ENCODE measurements at regions not wholly inside any gene's neighbourhood (a gene's known extent, or its start where the extent isn't known, plus 50 kb on each side); places are given as distances from the start of the nearest gene placed in this dataset.
A peak's percentile ranks its signal among the peaks of the same experiment; 100 is the strongest.

DNA sequence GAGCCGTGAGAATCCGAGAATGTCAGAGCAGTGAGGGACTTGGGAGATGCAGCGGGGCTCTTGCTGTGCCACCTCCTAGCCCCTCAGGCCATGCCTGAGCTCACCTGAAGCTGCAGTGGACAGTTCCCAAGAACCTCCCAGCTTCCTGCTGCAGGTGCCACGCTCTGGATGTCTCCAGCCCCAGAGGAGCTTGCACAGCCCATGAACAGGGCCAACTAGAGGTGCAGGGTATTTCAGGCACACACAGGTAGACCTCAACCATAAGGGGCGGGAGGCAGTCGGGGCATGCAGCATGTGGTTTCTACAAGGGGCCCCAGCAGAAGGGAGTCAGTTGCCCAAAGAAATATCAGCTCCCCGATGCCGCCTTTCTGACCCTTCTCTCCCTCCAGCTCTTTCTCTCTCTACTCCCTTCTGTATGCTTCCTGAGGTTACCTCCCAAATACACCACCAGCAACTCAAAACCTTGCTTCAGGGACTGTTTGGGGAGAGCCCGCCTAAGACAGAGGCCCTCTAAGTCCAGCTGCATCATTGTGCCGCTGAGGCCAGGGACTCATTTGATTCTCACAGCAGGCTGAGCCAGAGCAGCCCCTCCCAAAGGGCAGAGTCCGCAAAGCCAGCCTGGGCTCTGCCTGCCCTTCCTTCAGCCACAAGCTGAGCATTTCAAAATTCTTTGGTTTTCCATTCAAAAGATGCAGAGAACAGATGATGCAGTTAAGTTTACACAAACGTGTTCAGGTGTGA lies 209.8 kb downstream of the MATN1 start:
- Histone ChIP-seq H3K9me3 (ENCODE audit: insufficient read depth, low read length) (no peaks in the 10 kb centered on the region), H3K4me1 (ENCODE audit: insufficient read depth, insufficient read length) (peaks cover 27% of the 10 kb centered on the region), H3K27me3 (ENCODE audit: insufficient read depth, insufficient read length) (no peaks in the 10 kb centered on the region), H3K4me3 (ENCODE audit: insufficient read length, low read depth) (no peak overlapping the region), H3K36me3 (ENCODE audit: insufficient read depth, insufficient read length, low read length) (no peaks in the 10 kb centered on the region), H3K9ac (ENCODE audit: insufficient read length, low read depth) (no peak overlapping the region)
- no peak for DNase-seq (ENCODE audit: low read depth, low spot score)
- TF ChIP-seq ZNF274 (IDR thresholded peaks at IDR 0.05; ENCODE audit: low read depth, low read length) (no peak), SUZ12 (IDR thresholded peaks at IDR 0.05; ENCODE audit: extremely low read depth, insufficient read depth, insufficient read length) (no peak), YY1 (IDR thresholded peaks at IDR 0.05; ENCODE audit: insufficient read depth, insufficient read length) (no peak)

DNA sequence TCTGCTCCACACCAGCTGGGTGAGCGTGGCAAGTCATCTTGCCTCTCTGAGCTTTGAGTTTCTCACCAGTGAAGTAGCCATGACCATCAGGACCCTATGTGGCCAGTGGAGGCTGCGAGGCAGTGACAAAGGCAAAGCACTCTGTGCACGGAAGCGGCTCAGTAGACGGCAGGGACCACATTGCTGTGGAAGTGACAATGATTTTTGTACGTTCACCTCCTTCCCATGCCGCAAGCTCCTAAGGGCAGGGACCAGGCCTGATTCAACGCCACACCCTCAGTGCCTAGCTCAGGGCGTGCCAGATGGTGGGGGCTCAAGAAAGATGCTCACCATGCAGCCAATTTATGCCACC lies 210.5 kb downstream of the MATN1 start:
- DNase-seq (ENCODE audit: low read depth, low spot score), result no peak
- Histone ChIP-seq H3K36me3 (ENCODE audit: insufficient read depth, insufficient read length, low read length) (no peaks in the 10 kb centered on the region), H3K4me1 (ENCODE audit: insufficient read depth, insufficient read length) (peaks cover 27% of the 10 kb centered on the region), H3K9me3 (ENCODE audit: insufficient read depth, low read length) (no peaks in the 10 kb centered on the region), H3K9ac (ENCODE audit: insufficient read length, low read depth) (no peak overlapping the region), H3K27me3 (ENCODE audit: insufficient read depth, insufficient read length) (no peaks in the 10 kb centered on the region), H3K4me3 (ENCODE audit: insufficient read length, low read depth) (no peak overlapping the region)
- no peak for TF ChIP-seq SUZ12 (IDR thresholded peaks at IDR 0.05; ENCODE audit: extremely low read depth, insufficient read depth, insufficient read length)
- TF ChIP-seq YY1 (IDR thresholded peaks at IDR 0.05; ENCODE audit: insufficient read depth, insufficient read length), result no peak
- no peak for TF ChIP-seq ZNF274 (IDR thresholded peaks at IDR 0.05; ENCODE audit: low read depth, low read length)

DNA sequence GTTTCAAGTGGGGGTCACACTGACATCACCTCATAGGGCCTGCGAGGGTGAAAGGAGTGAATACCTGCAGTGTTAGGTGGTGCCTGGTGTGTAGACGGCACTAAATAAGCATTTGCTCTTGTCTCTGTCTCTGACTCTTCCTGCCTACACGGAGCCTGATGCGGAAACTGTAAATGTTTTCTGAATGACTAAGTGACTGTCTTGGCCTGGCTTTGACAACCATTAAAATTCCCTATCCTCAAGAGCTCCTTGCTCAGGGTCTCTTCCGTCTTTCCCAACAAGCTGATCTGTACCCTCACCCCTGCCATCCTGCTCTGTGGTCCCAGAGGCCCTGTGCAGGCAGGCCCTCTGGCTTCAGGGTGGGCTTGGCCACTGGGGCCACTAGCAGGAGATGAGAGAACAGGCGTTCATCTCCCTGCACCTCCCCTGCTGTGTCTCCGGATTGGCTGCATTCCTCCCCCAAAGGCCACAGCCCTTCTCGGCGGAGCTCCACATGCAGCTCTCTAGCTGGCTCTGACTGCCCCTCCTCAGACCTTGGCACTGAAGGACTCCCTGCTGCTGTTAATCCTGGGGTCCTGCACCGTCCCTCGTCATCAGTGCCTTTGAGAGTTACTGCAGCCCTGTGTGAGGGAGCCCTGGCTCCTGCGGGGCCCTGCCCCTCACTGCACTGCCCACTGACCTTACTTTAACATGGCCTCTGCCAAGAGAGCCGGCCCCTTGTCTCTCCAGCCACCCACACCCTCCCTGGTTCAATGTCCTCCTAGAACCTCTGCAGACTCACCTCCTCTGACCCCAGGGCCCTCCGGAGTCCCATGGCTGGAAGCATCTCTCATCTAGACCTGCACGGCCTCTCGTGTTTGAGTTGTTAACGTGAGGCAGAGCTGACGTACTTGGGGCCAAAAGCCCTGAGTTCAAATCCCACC lies 211.1 kb downstream of the MATN1 start:
- TF ChIP-seq SUZ12 (IDR thresholded peaks at IDR 0.05; ENCODE audit: extremely low read depth, insufficient read depth, insufficient read length) (no peak), ZNF274 (IDR thresholded peaks at IDR 0.05; ENCODE audit: low read depth, low read length) (no peak), YY1 (IDR thresholded peaks at IDR 0.05; ENCODE audit: insufficient read depth, insufficient read length) (no peak)
- Histone ChIP-seq H3K9ac (ENCODE audit: insufficient read length, low read depth) (no peak overlapping the region), H3K4me3 (ENCODE audit: insufficient read length, low read depth) (no peak overlapping the region), H3K36me3 (ENCODE audit: insufficient read depth, insufficient read length, low read length) (no peaks in the 10 kb centered on the region), H3K4me1 (ENCODE audit: insufficient read depth, insufficient read length) (peaks cover 27% of the 10 kb centered on the region), H3K9me3 (ENCODE audit: insufficient read depth, low read length) (no peaks in the 10 kb centered on the region), H3K27me3 (ENCODE audit: insufficient read depth, insufficient read length) (no peaks in the 10 kb centered on the region)
- DNase-seq (ENCODE audit: low read depth, low spot score), result peak; percentile 44

DNA sequence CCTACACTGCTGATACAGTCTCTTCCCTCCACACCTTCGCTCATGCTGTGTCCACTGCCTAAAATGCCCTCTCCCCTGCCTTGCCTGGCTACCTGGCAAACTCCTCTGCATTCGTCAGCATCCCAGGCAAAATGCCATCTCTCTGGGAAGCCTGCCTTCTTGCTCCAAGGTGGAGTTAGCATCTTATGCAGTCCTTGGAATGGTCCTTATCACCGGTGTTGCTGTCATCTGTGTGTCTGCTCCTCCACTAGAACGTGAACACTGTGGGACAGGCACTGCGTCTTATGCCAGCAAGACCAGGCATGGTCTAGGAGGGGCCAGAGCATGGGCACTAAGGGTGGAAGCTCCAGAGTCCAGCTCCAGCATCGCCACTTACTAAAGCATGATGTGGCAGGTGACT lies 211.8 kb downstream of the MATN1 start:
- Histone ChIP-seq H3K36me3 (ENCODE audit: insufficient read depth, insufficient read length, low read length) (no peaks in the 10 kb centered on the region), H3K9me3 (ENCODE audit: insufficient read depth, low read length) (no peaks in the 10 kb centered on the region), H3K4me1 (ENCODE audit: insufficient read depth, insufficient read length) (peaks cover 27% of the 10 kb centered on the region), H3K27me3 (ENCODE audit: insufficient read depth, insufficient read length) (no peaks in the 10 kb centered on the region), H3K4me3 (ENCODE audit: insufficient read length, low read depth) (no peak overlapping the region), H3K9ac (ENCODE audit: insufficient read length, low read depth) (no peak overlapping the region)
- no peak for TF ChIP-seq YY1 (IDR thresholded peaks at IDR 0.05; ENCODE audit: insufficient read depth, insufficient read length)
- TF ChIP-seq SUZ12 (IDR thresholded peaks at IDR 0.05; ENCODE audit: extremely low read depth, insufficient read depth, insufficient read length), result no peak
- no peak for TF ChIP-seq ZNF274 (IDR thresholded peaks at IDR 0.05; ENCODE audit: low read depth, low read length)
- DNase-seq (ENCODE audit: low read depth, low spot score), result no peak

DNA sequence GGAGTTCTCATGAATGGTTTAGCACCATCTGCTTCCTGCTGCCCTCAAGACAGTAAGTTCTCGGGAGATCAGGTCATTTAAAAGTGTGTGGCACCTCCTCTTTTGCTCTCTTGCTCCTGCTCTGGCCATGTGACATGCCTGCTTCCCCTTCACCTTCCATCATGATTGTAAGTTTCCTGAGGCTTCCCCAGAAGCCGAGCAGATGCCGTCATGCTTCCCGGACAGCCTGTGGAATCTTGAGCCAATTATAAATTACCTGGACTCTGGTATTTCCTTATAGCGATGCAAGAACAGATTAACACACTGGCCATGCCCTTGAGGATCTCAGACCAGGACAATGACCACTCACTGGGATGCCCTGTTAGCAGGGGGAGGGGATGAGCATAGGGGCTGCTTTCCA lies 212.3 kb downstream of the MATN1 start:
- TF ChIP-seq YY1 (IDR thresholded peaks at IDR 0.05; ENCODE audit: insufficient read depth, insufficient read length) (no peak), SUZ12 (IDR thresholded peaks at IDR 0.05; ENCODE audit: extremely low read depth, insufficient read depth, insufficient read length) (no peak), ZNF274 (IDR thresholded peaks at IDR 0.05; ENCODE audit: low read depth, low read length) (no peak)

DNA sequence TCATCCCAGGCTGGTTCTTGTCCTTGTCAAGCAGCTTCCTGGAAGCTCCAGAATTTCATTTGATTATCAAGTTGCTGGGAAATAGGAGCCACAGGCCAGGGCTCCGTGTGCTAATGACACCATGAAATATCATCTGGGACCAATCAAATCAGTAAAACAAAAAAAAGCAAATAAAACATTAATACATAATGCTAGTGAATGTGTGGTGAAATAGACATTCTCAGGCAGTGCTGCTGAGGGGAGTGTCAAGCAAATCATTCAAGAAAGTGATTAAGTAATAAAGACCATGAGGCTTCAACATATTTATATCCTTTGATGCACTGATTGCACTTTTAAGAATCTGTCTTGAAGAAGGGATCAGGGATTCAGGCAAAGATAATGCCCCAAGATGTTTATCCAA lies 213.7 kb downstream of the MATN1 start:
- no peak for DNase-seq (ENCODE audit: low read depth, low spot score)
- TF ChIP-seq YY1 (IDR thresholded peaks at IDR 0.05; ENCODE audit: insufficient read depth, insufficient read length), result no peak
- no peak for TF ChIP-seq SUZ12 (IDR thresholded peaks at IDR 0.05; ENCODE audit: extremely low read depth, insufficient read depth, insufficient read length)
- TF ChIP-seq ZNF274 (IDR thresholded peaks at IDR 0.05; ENCODE audit: low read depth, low read length), result no peak
- Histone ChIP-seq H3K4me1 (ENCODE audit: insufficient read depth, insufficient read length) (peaks cover 23% of the 10 kb centered on the region), H3K36me3 (ENCODE audit: insufficient read depth, insufficient read length, low read length) (no peaks in the 10 kb centered on the region), H3K27me3 (ENCODE audit: insufficient read depth, insufficient read length) (no peaks in the 10 kb centered on the region), H3K9me3 (ENCODE audit: insufficient read depth, low read length) (no peaks in the 10 kb centered on the region), H3K4me3 (ENCODE audit: insufficient read length, low read depth) (no peak overlapping the region), H3K9ac (ENCODE audit: insufficient read length, low read depth) (no peak overlapping the region)

More for the DNA sequence above, 212.3 kb downstream of the MATN1 start:
- Histone ChIP-seq H3K9me3 (ENCODE audit: insufficient read depth, low read length) (no peaks in the 10 kb centered on the region), H3K36me3 (ENCODE audit: insufficient read depth, insufficient read length, low read length) (no peaks in the 10 kb centered on the region), H3K27me3 (ENCODE audit: insufficient read depth, insufficient read length) (no peaks in the 10 kb centered on the region), H3K9ac (ENCODE audit: insufficient read length, low read depth) (no peak overlapping the region), H3K4me1 (ENCODE audit: insufficient read depth, insufficient read length) (peaks cover 25% of the 10 kb centered on the region), H3K4me3 (ENCODE audit: insufficient read length, low read depth) (no peak overlapping the region)
- no peak for DNase-seq (ENCODE audit: low read depth, low spot score)

DNA sequence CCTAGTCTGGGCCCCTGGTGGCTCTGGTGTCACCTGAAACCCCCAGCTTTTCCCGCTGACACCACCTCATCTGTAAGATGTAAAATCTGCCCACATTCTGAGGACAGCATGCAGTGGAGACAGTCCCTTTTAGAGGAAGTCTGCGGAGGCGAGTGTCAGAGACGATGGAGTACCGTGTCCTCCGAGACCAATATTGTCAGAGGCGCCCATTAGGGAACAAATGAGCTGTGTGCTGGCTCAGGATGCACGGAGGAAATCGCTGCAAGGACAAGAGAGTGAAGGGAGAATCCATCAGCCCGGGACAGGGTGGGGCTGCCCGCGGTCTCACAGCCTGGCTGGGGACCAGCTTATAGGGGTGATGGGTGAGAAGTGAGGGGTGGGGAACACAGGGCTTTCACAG lies 214.8 kb downstream of the MATN1 start:
- Histone ChIP-seq H3K9me3 (ENCODE audit: insufficient read depth, low read length) (no peaks in the 10 kb centered on the region), H3K4me1 (ENCODE audit: insufficient read depth, insufficient read length) (peaks cover 17% of the 10 kb centered on the region), H3K9ac (ENCODE audit: insufficient read length, low read depth) (no peak overlapping the region), H3K4me3 (ENCODE audit: insufficient read length, low read depth) (no peak overlapping the region), H3K36me3 (ENCODE audit: insufficient read depth, insufficient read length, low read length) (no peaks in the 10 kb centered on the region), H3K27me3 (ENCODE audit: insufficient read depth, insufficient read length) (no peaks in the 10 kb centered on the region)
- no peak for DNase-seq (ENCODE audit: low read depth, low spot score)
- TF ChIP-seq ZNF274 (IDR thresholded peaks at IDR 0.05; ENCODE audit: low read depth, low read length) (no peak), SUZ12 (IDR thresholded peaks at IDR 0.05; ENCODE audit: extremely low read depth, insufficient read depth, insufficient read length) (no peak), YY1 (IDR thresholded peaks at IDR 0.05; ENCODE audit: insufficient read depth, insufficient read length) (no peak)

All from NT2/D1 (cell line).